Calu3 (cell line): ENCODE measurements at regions not wholly inside any gene's neighbourhood (a gene's known extent, or its start where the extent isn't known, plus 50 kb on each side); places are given as distances from the start of the nearest gene placed in this dataset.
"Not testable (repeated sequence)": the region's sequence is repeated elsewhere in the genome, so short reads cannot be mapped to it uniquely, and the experiment has no call there.

ENCODE experiments used
- BruUV-seq: library from RNA; stranded (reverse); fragments of 400-500 nt; replicated peaks from 2 replicates; lab custom pipeline; 2021; lab: Mats Ljungman, UMichigan
- CTCF ChIA-PET: fragments of 300-600 bp; sonication (Branson Sonifier 250); formaldehyde crosslinking; loops from one replicate; lab custom pipeline; 2022; ENCODE audit warnings: antibody characterized with exemption; lab: Charles Lee
- DNase-seq: peaks from one replicate; pipeline ENCODE4 v3.0.0; 2022
- H3K27ac Mint-ChIP-seq: one replicate; pipeline ENCODE4 v1.8.0; 2022; ENCODE audit warnings: mixed read lengths; ENCODE audit not compliant: unreplicated experiment
- H3K27me3 Mint-ChIP-seq: one replicate; pipeline ENCODE4 v1.8.0; 2022; ENCODE audit warnings: mixed read lengths; ENCODE audit not compliant: unreplicated experiment
- H3K36me3 Mint-ChIP-seq: one replicate; pipeline ENCODE4 v1.8.0; 2022; ENCODE audit warnings: mild to moderate bottlenecking, moderate library complexity, mixed read lengths; ENCODE audit not compliant: insufficient read depth, unreplicated experiment
- H3K4me1 Mint-ChIP-seq: one replicate; pipeline ENCODE4 v1.8.0; 2022; ENCODE audit warnings: mild to moderate bottlenecking, low read depth, mixed read lengths; ENCODE audit not compliant: unreplicated experiment
- H3K4me3 Mint-ChIP-seq: one replicate; pipeline ENCODE4 v1.8.0; 2022; ENCODE audit warnings: mild to moderate bottlenecking, low read depth, moderate library complexity, mixed read lengths; ENCODE audit not compliant: unreplicated experiment
- H3K9me3 Mint-ChIP-seq: one replicate; pipeline ENCODE4 v1.8.0; 2022; ENCODE audit warnings: low read depth, mixed read lengths; ENCODE audit not compliant: unreplicated experiment
- CTCF ChIP-seq: fragments of 200-600 bp; IDR thresholded peaks from one replicate; pipeline ENCODE4 v1.8.0; 2022; ENCODE audit warnings: antibody characterized with exemption; ENCODE audit not compliant: unreplicated experiment
- intact Hi-C: fragments of 100-400 bp; cut with micrococcal nuclease; formaldehyde crosslinking; loops from one replicate; pipeline ENCODE4 v1.10.0; 2022; ENCODE audit not compliant: unreplicated experiment

- no peaks in the 10 kb centered on the region for H3K36me3 Mint-ChIP-seq
- CTCF ChIA-PET: no interaction called here
- H3K4me1 Mint-ChIP-seq: no peaks in the 10 kb centered on the region
- no peaks in the 10 kb centered on the region for H3K9me3 Mint-ChIP-seq
- DNase-seq: no peak
- H3K4me3 Mint-ChIP-seq: no peak overlapping the region
- intact Hi-C loops: no loop called here
- H3K27ac Mint-ChIP-seq: no peak overlapping the region
- no peaks in the 10 kb centered on the region for H3K27me3 Mint-ChIP-seq
- no peak for TF ChIP-seq CTCF
- BruUV-seq: no TSS peak
Observed at GRCh38 chr12:58671196-58671595, 249.1 kb downstream of the LRIG3 start.

- intact Hi-C loops: no loop called here
- CTCF ChIA-PET: no interaction called here
- no peak for TF ChIP-seq CTCF
- DNase-seq: no peak
- H3K27ac Mint-ChIP-seq: no peak overlapping the region
- peaks cover under 1% of the 10 kb centered on the region for H3K9me3 Mint-ChIP-seq
- BruUV-seq: no TSS peak
- no peaks in the 10 kb centered on the region for H3K27me3 Mint-ChIP-seq
- no peak overlapping the region for H3K4me3 Mint-ChIP-seq
- H3K4me1 Mint-ChIP-seq: no peaks in the 10 kb centered on the region
- no peaks in the 10 kb centered on the region for H3K36me3 Mint-ChIP-seq
Observed at GRCh38 chr12:58673021-58673420, 247.3 kb downstream of the LRIG3 start.

- CTCF ChIA-PET, H3K4me3 Mint-ChIP-seq, intact Hi-C loops, BruUV-seq, H3K9me3 Mint-ChIP-seq, DNase-seq, H3K36me3 Mint-ChIP-seq, H3K4me1 Mint-ChIP-seq, H3K27ac Mint-ChIP-seq, H3K27me3 Mint-ChIP-seq: not testable (repeated sequence)
Observed at GRCh38 chr12:58677833-58678232, 242.5 kb downstream of the LRIG3 start.

GRCh38 chr12:58678753-58679152, 241.6 kb downstream of the LRIG3 start:
- intact Hi-C loops: no loop called here
- H3K9me3 Mint-ChIP-seq: peaks cover 5% of the 10 kb centered on the region
- no peak for TF ChIP-seq CTCF
- H3K27ac Mint-ChIP-seq: no peak overlapping the region
- no peak for DNase-seq
- H3K27me3 Mint-ChIP-seq: no peaks in the 10 kb centered on the region
- CTCF ChIA-PET: no interaction called here
- no peak overlapping the region for H3K4me3 Mint-ChIP-seq
- no peaks in the 10 kb centered on the region for H3K4me1 Mint-ChIP-seq
- BruUV-seq: no TSS peak
- no peaks in the 10 kb centered on the region for H3K36me3 Mint-ChIP-seq

GRCh38 chr12:58681730-58682129, 238.6 kb downstream of the LRIG3 start:
- no peaks in the 10 kb centered on the region for H3K36me3 Mint-ChIP-seq
- H3K4me1 Mint-ChIP-seq: no peaks in the 10 kb centered on the region
- H3K27me3 Mint-ChIP-seq: no peaks in the 10 kb centered on the region
- peaks cover 5% of the 10 kb centered on the region for H3K9me3 Mint-ChIP-seq
- no peak overlapping the region for H3K27ac Mint-ChIP-seq
- CTCF ChIA-PET: interaction anchor here (1.0 to 1.4 kb wide), 2 partner anchors 9 to 136 kb away, joined by 3 to 4 read pairs; no protein-coding TSS in a partner anchor
- no peak for TF ChIP-seq CTCF
- no peak overlapping the region for H3K4me3 Mint-ChIP-seq
- DNase-seq: no peak
- BruUV-seq: no TSS peak
- intact Hi-C loops: no loop called here
